ENCODE measurements at regions not wholly inside any gene's neighbourhood (a gene's known extent, or its start where the extent isn't known, plus 50 kb on each side); places are given as distances from the start of the nearest gene placed in this dataset.

GRCh38 chr12:93237235-93237915, 140.3 kb upstream of the NUDT4 start:
- no peak for TF ChIP-seq CTCF (IDR thresholded peaks at IDR 0.05; ENCODE audit: poor library complexity)
- TF ChIP-seq EZH2 (IDR thresholded peaks at IDR 0.05; ENCODE audit: borderline replicate concordance) = no peak
